ENCODE measurements at regions not wholly inside any gene's neighbourhood (a gene's known extent, or its start where the extent isn't known, plus 50 kb on each side); places are given as distances from the start of the nearest gene placed in this dataset.

DNA sequence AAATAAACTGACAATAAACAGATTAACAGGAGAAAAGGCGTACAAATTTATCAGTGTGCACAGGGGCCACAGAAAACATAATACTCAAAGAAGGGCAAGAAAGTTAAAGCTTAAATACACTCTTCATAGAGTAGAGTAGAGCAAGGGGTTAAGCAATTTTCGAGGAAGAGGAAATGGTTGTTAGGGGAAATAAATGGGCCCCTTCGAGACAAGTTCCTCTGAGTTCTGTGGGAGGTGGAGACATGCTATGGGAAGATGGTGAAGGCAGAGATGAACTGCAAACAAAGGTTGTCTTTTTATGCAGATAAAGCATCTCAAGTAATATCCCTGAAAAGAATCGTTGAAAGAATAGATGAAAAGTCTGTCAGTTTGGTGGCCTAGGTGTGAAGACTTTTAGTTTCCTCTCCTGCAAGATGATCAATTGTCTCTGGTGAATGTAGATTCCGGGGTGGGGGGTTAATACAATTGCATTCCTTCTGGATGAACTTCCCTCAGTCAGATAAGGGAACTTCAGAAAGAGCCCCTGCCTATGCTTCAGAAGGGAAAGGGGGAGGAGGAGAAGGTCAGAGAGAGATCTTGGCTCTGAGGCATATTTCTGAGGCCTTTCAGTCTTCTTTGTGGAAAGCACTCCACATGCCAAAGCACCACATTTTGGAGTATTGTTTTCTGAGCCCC is 127.0 kb downstream of the METTL4 start:
- no peaks in the 10 kb centered on the region for H4K20me1 ChIP-seq (ENCODE audit: insufficient read depth, low read length)
- H2AFZ ChIP-seq (ENCODE audit: low read depth, low read length) = no peak overlapping the region
- no peak for TF ChIP-seq EZH2phosphoT487 (IDR thresholded peaks at IDR 0.05; ENCODE audit: low read depth)
- TF ChIP-seq, protein P1, sequence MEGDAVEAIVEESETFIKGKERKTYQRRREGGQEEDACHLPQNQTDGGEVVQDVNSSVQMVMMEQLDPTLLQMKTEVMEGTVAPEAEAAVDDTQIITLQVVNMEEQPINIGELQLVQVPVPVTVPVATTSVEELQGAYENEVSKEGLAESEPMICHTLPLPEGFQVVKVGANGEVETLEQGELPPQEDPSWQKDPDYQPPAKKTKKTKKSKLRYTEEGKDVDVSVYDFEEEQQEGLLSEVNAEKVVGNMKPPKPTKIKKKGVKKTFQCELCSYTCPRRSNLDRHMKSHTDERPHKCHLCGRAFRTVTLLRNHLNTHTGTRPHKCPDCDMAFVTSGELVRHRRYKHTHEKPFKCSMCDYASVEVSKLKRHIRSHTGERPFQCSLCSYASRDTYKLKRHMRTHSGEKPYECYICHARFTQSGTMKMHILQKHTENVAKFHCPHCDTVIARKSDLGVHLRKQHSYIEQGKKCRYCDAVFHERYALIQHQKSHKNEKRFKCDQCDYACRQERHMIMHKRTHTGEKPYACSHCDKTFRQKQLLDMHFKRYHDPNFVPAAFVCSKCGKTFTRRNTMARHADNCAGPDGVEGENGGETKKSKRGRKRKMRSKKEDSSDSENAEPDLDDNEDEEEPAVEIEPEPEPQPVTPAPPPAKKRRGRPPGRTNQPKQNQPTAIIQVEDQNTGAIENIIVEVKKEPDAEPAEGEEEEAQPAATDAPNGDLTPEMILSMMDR (IDR thresholded peaks at IDR 0.05; ENCODE audit: low read depth, low read length) = no peak
- H3K79me2 ChIP-seq (ENCODE audit: low read length) = no peaks in the 10 kb centered on the region
- no peaks in the 10 kb centered on the region for H3K4me1 ChIP-seq (ENCODE audit: low read length)
- H3K9ac ChIP-seq (ENCODE audit: low read length) = no peak overlapping the region
- no peaks in the 10 kb centered on the region for H3K36me3 ChIP-seq (replicated peaks; ENCODE audit: low read depth, low read length)
- no peaks in the 10 kb centered on the region for H3K27me3 ChIP-seq (ENCODE audit: low read depth, low read length)
- no peak overlapping the region for H3K4me3 ChIP-seq (ENCODE audit: low read length)
- H3K9me3 ChIP-seq (ENCODE audit: insufficient read depth, low read length) = no peaks in the 10 kb centered on the region
- no peak overlapping the region for H3K27ac ChIP-seq (ENCODE audit: low read length)
- H3K4me2 ChIP-seq (ENCODE audit: low read length) = no peak overlapping the region

DNA sequence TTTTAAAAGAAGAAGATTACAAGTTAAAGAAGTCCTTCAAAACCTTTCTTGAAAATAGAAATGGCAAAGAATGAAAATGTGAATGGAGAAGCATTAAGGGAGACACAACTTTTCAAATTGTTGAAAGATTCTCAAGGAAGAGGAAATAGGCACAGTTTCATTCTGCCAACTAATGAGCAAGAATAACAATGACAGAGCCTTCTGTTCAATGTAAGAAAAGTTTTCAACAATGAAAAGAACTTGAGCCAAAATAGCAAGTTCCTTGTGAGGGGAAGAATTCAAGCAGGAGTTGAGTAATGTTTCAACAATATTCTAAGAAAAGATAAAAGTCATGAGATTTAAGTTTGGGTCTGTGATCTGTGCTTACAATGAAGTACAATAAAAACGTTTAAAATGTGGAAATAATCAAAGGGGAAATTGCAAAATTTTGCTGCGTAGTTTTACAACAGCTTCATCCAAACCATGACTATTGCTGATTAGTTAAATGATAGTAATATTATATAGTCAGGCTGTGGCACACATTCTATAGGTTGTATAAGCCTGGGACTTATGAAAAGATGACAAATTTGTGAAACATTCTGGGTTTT is 122.6 kb downstream of the METTL4 start:
- Histone ChIP-seq H3K4me2 (ENCODE audit: low read length) (no peak overlapping the region), H3K27ac (ENCODE audit: low read length) (no peak overlapping the region), H3K4me3 (ENCODE audit: low read length) (no peak overlapping the region), H3K36me3 (replicated peaks; ENCODE audit: low read depth, low read length) (no peaks in the 10 kb centered on the region), H3K79me2 (ENCODE audit: low read length) (no peaks in the 10 kb centered on the region), H3K27me3 (ENCODE audit: low read depth, low read length) (no peaks in the 10 kb centered on the region), H3K4me1 (ENCODE audit: low read length) (no peaks in the 10 kb centered on the region), H3K9me3 (ENCODE audit: insufficient read depth, low read length) (no peaks in the 10 kb centered on the region), H4K20me1 (ENCODE audit: insufficient read depth, low read length) (no peaks in the 10 kb centered on the region), H2AFZ (ENCODE audit: low read depth, low read length) (no peak overlapping the region), H3K9ac (ENCODE audit: low read length) (no peak overlapping the region)
- TF ChIP-seq, protein P1 (IDR thresholded peaks at IDR 0.05; ENCODE audit: low read depth, low read length) = no peak
- no peak for TF ChIP-seq EZH2phosphoT487 (IDR thresholded peaks at IDR 0.05; ENCODE audit: low read depth)

DNA sequence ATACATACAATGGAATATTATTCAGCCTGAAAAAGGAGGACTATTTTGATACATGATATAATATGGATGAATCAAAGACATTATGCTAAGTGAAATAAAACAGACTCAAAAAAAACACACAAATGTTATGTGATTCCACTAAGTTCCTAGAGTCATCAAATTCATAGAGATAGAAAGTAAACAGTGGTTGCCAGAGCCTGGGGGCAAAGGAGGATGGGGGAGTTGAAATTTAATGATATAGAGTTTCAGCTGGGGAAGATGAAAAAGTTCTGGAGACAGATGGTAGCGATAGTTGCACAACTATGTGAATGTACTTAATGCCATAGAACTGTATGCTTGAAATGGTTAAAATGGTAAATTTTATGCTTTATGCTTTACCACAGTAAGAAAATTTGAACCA is 119.7 kb downstream of the METTL4 start:
- no peaks in the 10 kb centered on the region for H3K36me3 ChIP-seq (replicated peaks; ENCODE audit: low read depth, low read length)
- H3K4me2 ChIP-seq (ENCODE audit: low read length) = no peak overlapping the region
- H3K4me3 ChIP-seq (ENCODE audit: low read length) = no peak overlapping the region
- H4K20me1 ChIP-seq (ENCODE audit: insufficient read depth, low read length) = no peaks in the 10 kb centered on the region
- no peak for TF ChIP-seq EZH2phosphoT487 (IDR thresholded peaks at IDR 0.05; ENCODE audit: low read depth)
- TF ChIP-seq, protein P1 (IDR thresholded peaks at IDR 0.05; ENCODE audit: low read depth, low read length) = no peak
- H3K9ac ChIP-seq (ENCODE audit: low read length) = no peak overlapping the region
- H3K4me1 ChIP-seq (ENCODE audit: low read length) = no peaks in the 10 kb centered on the region
- no peak overlapping the region for H2AFZ ChIP-seq (ENCODE audit: low read depth, low read length)
- no peak overlapping the region for H3K27ac ChIP-seq (ENCODE audit: low read length)
- H3K27me3 ChIP-seq (ENCODE audit: low read depth, low read length) = no peaks in the 10 kb centered on the region
- H3K79me2 ChIP-seq (ENCODE audit: low read length) = no peaks in the 10 kb centered on the region
- H3K9me3 ChIP-seq (ENCODE audit: insufficient read depth, low read length) = no peaks in the 10 kb centered on the region

DNA sequence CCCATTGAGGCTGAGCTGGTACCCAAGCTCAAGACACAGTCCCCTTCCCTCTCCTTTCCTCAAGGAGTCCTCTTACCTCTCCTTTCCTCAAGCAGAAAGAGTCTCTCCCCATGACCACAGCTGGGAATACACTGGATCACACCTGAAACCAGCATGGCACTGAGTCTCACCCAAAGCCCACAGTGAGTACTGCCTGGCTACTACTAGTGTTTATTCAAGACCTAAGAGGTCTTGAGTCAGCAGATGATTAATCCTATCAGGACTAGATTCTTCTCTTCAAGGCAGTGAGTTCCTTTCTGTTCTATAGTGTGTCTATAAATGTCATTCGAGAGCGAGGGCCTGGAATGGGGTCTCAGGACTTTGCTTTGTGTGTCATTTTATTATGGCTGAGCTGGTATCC is 111.4 kb downstream of the METTL4 start:
- TF ChIP-seq, protein P1 (IDR thresholded peaks at IDR 0.05; ENCODE audit: low read depth, low read length) = no peak
- no peak for TF ChIP-seq EZH2phosphoT487 (IDR thresholded peaks at IDR 0.05; ENCODE audit: low read depth)
- no peaks in the 10 kb centered on the region for H3K9me3 ChIP-seq (ENCODE audit: insufficient read depth, low read length)
- H3K36me3 ChIP-seq (replicated peaks; ENCODE audit: low read depth, low read length) = no peaks in the 10 kb centered on the region
- H3K4me3 ChIP-seq (ENCODE audit: low read length) = no peak overlapping the region
- H3K79me2 ChIP-seq (ENCODE audit: low read length) = no peaks in the 10 kb centered on the region
- no peak overlapping the region for H3K9ac ChIP-seq (ENCODE audit: low read length)
- no peaks in the 10 kb centered on the region for H4K20me1 ChIP-seq (ENCODE audit: insufficient read depth, low read length)
- H3K27me3 ChIP-seq (ENCODE audit: low read depth, low read length) = peaks cover 22% of the 10 kb centered on the region; the same call in 1 of the 2 replicates
- H3K4me1 ChIP-seq (ENCODE audit: low read length) = no peaks in the 10 kb centered on the region
- H3K27ac ChIP-seq (ENCODE audit: low read length) = no peak overlapping the region
- H2AFZ ChIP-seq (ENCODE audit: low read depth, low read length) = no peak overlapping the region
- no peak overlapping the region for H3K4me2 ChIP-seq (ENCODE audit: low read length)

Data from OCI-LY3 (cell line).